ENCODE measurements at regions not wholly inside any gene's neighbourhood (a gene's known extent, or its start where the extent isn't known, plus 50 kb on each side); places are given as distances from the start of the nearest gene placed in this dataset.

- no peak for TF ChIP-seq POLR2A (IDR thresholded peaks at IDR 0.05)
- TF ChIP-seq, protein P1, sequence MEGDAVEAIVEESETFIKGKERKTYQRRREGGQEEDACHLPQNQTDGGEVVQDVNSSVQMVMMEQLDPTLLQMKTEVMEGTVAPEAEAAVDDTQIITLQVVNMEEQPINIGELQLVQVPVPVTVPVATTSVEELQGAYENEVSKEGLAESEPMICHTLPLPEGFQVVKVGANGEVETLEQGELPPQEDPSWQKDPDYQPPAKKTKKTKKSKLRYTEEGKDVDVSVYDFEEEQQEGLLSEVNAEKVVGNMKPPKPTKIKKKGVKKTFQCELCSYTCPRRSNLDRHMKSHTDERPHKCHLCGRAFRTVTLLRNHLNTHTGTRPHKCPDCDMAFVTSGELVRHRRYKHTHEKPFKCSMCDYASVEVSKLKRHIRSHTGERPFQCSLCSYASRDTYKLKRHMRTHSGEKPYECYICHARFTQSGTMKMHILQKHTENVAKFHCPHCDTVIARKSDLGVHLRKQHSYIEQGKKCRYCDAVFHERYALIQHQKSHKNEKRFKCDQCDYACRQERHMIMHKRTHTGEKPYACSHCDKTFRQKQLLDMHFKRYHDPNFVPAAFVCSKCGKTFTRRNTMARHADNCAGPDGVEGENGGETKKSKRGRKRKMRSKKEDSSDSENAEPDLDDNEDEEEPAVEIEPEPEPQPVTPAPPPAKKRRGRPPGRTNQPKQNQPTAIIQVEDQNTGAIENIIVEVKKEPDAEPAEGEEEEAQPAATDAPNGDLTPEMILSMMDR (IDR thresholded peaks at IDR 0.05): no peak
- no peak for TF ChIP-seq EP300 (IDR thresholded peaks at IDR 0.05)
Observed at GRCh38 chr7:26093023-26093422, 59.0 kb upstream of the NFE2L3 start.
